ENCODE measurements at regions not wholly inside any gene's neighbourhood (a gene's known extent, or its start where the extent isn't known, plus 50 kb on each side); places are given as distances from the start of the nearest gene placed in this dataset.

DNA sequence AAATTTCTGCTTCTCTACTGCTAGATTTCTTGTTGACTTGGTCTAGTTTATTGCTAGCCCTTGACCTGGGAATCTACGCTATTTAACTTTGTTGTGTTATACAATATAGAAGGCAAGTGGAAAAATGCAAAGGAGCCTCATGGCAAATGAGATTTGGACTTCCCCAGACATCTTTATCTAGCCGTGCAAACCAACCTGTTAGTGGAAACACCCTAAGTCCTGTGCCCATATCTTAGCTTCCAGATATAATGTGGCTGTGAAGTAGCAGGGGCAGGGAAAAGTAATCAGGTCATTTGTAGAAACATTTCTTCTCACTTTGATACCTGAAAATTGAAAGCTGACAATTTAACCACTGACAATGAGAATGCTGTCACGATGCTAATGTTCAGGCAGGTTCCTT, 90.7 kb upstream of the ATP2B1 start:
- no peak overlapping the region for H3K9ac ChIP-seq (ENCODE audit: insufficient read depth, low read length)
- no peaks in the 10 kb centered on the region for H3K4me1 ChIP-seq (ENCODE audit: control insufficient read depth, extremely low read depth, insufficient read depth, low read length)
- H3K27ac ChIP-seq (ENCODE audit: insufficient read depth, low read length) = no peak overlapping the region
- H3K79me2 ChIP-seq (ENCODE audit: control insufficient read depth, insufficient read depth, low read length) = no peaks in the 10 kb centered on the region
- no peaks in the 10 kb centered on the region for H3K27me3 ChIP-seq (ENCODE audit: control insufficient read depth, insufficient read depth, low read length)
- no peaks in the 10 kb centered on the region for H4K20me1 ChIP-seq (ENCODE audit: control insufficient read depth, extremely low read depth, insufficient read depth, low read length)
- DNase-seq (ENCODE audit: low read depth in 2 of 2) = no peak
- H2AFZ ChIP-seq (ENCODE audit: low read length) = no peak overlapping the region
- no peaks in the 10 kb centered on the region for H3K36me3 ChIP-seq (ENCODE audit: control insufficient read depth, insufficient read depth, low read length)
- H3K9me3 ChIP-seq (ENCODE audit: control insufficient read depth, insufficient read depth, low read depth, low read length) = no peaks in the 10 kb centered on the region
- no peak overlapping the region for H3K4me3 ChIP-seq (replicated peaks in 1 of 4; ENCODE audit: control extremely low read depth in 1 of 4, insufficient read depth in 1 of 4, low read depth in 3 of 4, low read length in 4 of 4)
- no peak for TF ChIP-seq EZH2 (IDR thresholded peaks at IDR 0.05; ENCODE audit: low read length, missing control alignments)
- TF ChIP-seq, protein P1, sequence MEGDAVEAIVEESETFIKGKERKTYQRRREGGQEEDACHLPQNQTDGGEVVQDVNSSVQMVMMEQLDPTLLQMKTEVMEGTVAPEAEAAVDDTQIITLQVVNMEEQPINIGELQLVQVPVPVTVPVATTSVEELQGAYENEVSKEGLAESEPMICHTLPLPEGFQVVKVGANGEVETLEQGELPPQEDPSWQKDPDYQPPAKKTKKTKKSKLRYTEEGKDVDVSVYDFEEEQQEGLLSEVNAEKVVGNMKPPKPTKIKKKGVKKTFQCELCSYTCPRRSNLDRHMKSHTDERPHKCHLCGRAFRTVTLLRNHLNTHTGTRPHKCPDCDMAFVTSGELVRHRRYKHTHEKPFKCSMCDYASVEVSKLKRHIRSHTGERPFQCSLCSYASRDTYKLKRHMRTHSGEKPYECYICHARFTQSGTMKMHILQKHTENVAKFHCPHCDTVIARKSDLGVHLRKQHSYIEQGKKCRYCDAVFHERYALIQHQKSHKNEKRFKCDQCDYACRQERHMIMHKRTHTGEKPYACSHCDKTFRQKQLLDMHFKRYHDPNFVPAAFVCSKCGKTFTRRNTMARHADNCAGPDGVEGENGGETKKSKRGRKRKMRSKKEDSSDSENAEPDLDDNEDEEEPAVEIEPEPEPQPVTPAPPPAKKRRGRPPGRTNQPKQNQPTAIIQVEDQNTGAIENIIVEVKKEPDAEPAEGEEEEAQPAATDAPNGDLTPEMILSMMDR (conservative IDR thresholded peaks at IDR 0.05 in 1 of 2, IDR thresholded peaks at IDR 0.05 in 1 of 2; ENCODE audit: low read depth in 1 of 2, low read length in 2 of 2) = no peak
- H3K4me2 ChIP-seq (ENCODE audit: extremely low read depth, insufficient read depth, low read length) = no peak overlapping the region

DNA sequence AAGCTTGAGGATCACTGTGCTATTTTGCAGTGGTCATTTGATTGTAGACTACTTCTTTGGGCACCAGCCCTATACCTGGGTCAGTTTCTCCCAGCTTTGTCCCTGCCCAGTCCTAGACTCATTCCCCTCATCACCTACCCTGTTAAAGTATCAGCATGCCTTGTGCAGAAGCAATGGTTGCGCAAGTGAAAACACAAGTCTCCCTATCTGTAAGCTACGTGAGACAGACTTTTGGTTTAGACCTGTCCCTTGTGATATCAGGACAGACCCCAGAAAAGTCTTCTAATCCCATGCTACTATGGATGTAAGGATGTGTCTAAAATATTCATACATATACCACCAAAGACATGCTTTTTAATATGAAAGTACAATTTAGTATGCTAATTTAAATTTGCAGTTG, 88.8 kb upstream of the ATP2B1 start:
- Histone ChIP-seq H3K27ac (ENCODE audit: insufficient read depth, low read length) (no peak overlapping the region), H3K4me1 (ENCODE audit: control insufficient read depth, extremely low read depth, insufficient read depth, low read length) (no peaks in the 10 kb centered on the region), H3K27me3 (ENCODE audit: control insufficient read depth, insufficient read depth, low read length) (no peaks in the 10 kb centered on the region), H2AFZ (ENCODE audit: low read length) (no peak overlapping the region), H3K79me2 (ENCODE audit: control insufficient read depth, insufficient read depth, low read length) (no peaks in the 10 kb centered on the region), H4K20me1 (ENCODE audit: control insufficient read depth, extremely low read depth, insufficient read depth, low read length) (no peaks in the 10 kb centered on the region), H3K4me2 (ENCODE audit: extremely low read depth, insufficient read depth, low read length) (no peak overlapping the region), H3K4me3 (replicated peaks in 1 of 4; ENCODE audit: control extremely low read depth in 1 of 4, insufficient read depth in 1 of 4, low read depth in 3 of 4, low read length in 4 of 4) (no peak overlapping the region), H3K9me3 (ENCODE audit: control insufficient read depth, insufficient read depth, low read depth, low read length) (no peaks in the 10 kb centered on the region), H3K9ac (ENCODE audit: insufficient read depth, low read length) (no peak overlapping the region), H3K36me3 (ENCODE audit: control insufficient read depth, insufficient read depth, low read length) (no peaks in the 10 kb centered on the region)
- no peak for DNase-seq (ENCODE audit: low read depth in 2 of 2)
- TF ChIP-seq, protein P1 (conservative IDR thresholded peaks at IDR 0.05 in 1 of 2, IDR thresholded peaks at IDR 0.05 in 1 of 2; ENCODE audit: low read depth in 1 of 2, low read length in 2 of 2) = no peak
- TF ChIP-seq EZH2 (IDR thresholded peaks at IDR 0.05; ENCODE audit: low read length, missing control alignments) = no peak

DNA sequence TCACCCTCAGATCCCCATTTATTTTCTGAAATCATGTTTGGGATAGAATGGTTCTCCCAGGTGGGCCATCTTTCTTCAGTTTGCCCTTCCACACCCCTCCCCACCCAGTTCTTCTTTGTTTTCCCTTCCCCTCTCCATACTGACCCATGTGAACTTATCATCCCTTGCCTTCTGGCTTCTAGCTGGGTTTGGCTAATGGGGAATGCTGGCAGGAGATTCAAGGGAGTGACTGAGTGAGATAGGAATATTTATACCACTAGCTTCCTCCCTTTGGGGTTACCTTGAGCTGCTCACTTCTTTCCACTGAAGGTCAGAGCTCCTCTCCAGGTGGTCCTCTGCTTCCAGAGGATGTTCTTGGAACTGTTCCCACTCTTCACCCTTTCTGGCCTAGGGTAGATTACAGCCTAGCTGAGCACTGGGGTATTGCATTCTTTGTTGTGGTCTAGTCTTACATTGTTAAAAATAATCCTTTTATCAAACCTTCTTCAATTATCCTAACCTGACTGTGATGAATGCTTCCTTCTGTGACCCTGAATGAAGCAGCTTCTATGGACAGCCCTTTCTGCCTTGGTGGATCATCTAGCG, 88.3 kb upstream of the ATP2B1 start:
- TF ChIP-seq, protein P1 (conservative IDR thresholded peaks at IDR 0.05 in 1 of 2, IDR thresholded peaks at IDR 0.05 in 1 of 2; ENCODE audit: low read depth in 1 of 2, low read length in 2 of 2) = no peak
- no peak for TF ChIP-seq EZH2 (IDR thresholded peaks at IDR 0.05; ENCODE audit: low read length, missing control alignments)
- H3K9me3 ChIP-seq (ENCODE audit: control insufficient read depth, insufficient read depth, low read depth, low read length) = no peaks in the 10 kb centered on the region
- H3K4me1 ChIP-seq (ENCODE audit: control insufficient read depth, extremely low read depth, insufficient read depth, low read length) = no peaks in the 10 kb centered on the region
- no peak overlapping the region for H2AFZ ChIP-seq (ENCODE audit: low read length)
- H3K27ac ChIP-seq (ENCODE audit: insufficient read depth, low read length) = no peak overlapping the region
- H3K4me3 ChIP-seq (replicated peaks in 1 of 4; ENCODE audit: control extremely low read depth in 1 of 4, insufficient read depth in 1 of 4, low read depth in 3 of 4, low read length in 4 of 4) = no peak overlapping the region
- H3K36me3 ChIP-seq (ENCODE audit: control insufficient read depth, insufficient read depth, low read length) = no peaks in the 10 kb centered on the region
- no peaks in the 10 kb centered on the region for H3K27me3 ChIP-seq (ENCODE audit: control insufficient read depth, insufficient read depth, low read length)
- no peak overlapping the region for H3K4me2 ChIP-seq (ENCODE audit: extremely low read depth, insufficient read depth, low read length)
- H3K79me2 ChIP-seq (ENCODE audit: control insufficient read depth, insufficient read depth, low read length) = no peaks in the 10 kb centered on the region
- DNase-seq (ENCODE audit: low read depth in 2 of 2) = no peak
- H3K9ac ChIP-seq (ENCODE audit: insufficient read depth, low read length) = no peak overlapping the region
- no peaks in the 10 kb centered on the region for H4K20me1 ChIP-seq (ENCODE audit: control insufficient read depth, extremely low read depth, insufficient read depth, low read length)
